EH (cell line): ENCODE measurements at regions not wholly inside any gene's neighbourhood (a gene's known extent, or its start where the extent isn't known, plus 50 kb on each side); places are given as distances from the start of the nearest gene placed in this dataset.
A peak's percentile ranks its signal among the peaks of the same experiment; 100 is the strongest.

Source experiments
- DNase-seq: peaks from one replicate; pipeline ENCODE4 v3.0.0-alpha.2; 2015; ENCODE audit warnings: low read depth

- DNase-seq, result no peak
These were observed 64.6 kb downstream of the LINC01488 start for GRCh38 chr11:69545976-69546617.

GRCh38 chr11:69546735-69547370, 65.4 kb downstream of the LINC01488 start:
- DNase-seq, result no peak

GRCh38 chr11:69550846-69551245, 69.4 kb downstream of the LINC01488 start:
- no peak for DNase-seq

GRCh38 chr11:69551963-69552362, 70.5 kb downstream of the LINC01488 start:
- no peak for DNase-seq

- no peak for DNase-seq
These were observed 71.5 kb downstream of the LINC01488 start for GRCh38 chr11:69552951-69553350.

- no peak for DNase-seq
These were observed 72.2 kb downstream of the LINC01488 start for GRCh38 chr11:69553416-69554357.

GRCh38 chr11:69554849-69555248, 73.4 kb downstream of the LINC01488 start:
- peak; percentile 46 for DNase-seq

GRCh38 chr11:69557266-69557665, 75.8 kb downstream of the LINC01488 start:
- DNase-seq, result no peak

- DNase-seq, result no peak
These were observed 77.1 kb downstream of the LINC01488 start for GRCh38 chr11:69558519-69558941.

- peak; percentile 47 for DNase-seq
These were observed 77.7 kb downstream of the LINC01488 start for GRCh38 chr11:69559181-69559580.

GRCh38 chr11:69560141-69560790, 78.8 kb downstream of the LINC01488 start:
- peak; percentile 61 for DNase-seq

- DNase-seq, result no peak
These were observed 78.7 kb upstream of the CCND1 start for GRCh38 chr11:69562302-69562701.

GRCh38 chr11:69562816-69563215, 78.1 kb upstream of the CCND1 start:
- DNase-seq, result no peak

- no peak for DNase-seq
These were observed 77.7 kb upstream of the CCND1 start for GRCh38 chr11:69563306-69563705.

GRCh38 chr11:69563946-69564775, 76.8 kb upstream of the CCND1 start:
- peak; percentile 71 for DNase-seq

- DNase-seq, result no peak
These were observed 75.0 kb upstream of the CCND1 start for GRCh38 chr11:69566001-69566400.

GRCh38 chr11:69567951-69568808, 72.8 kb upstream of the CCND1 start:
- DNase-seq, result peak; percentile 64

GRCh38 chr11:69568809-69569097, 72.2 kb upstream of the CCND1 start:
- no peak for DNase-seq

GRCh38 chr11:69569306-69570200, 71.4 kb upstream of the CCND1 start:
- no peak for DNase-seq
